B cell (primary cell): ENCODE measurements at regions not wholly inside any gene's neighbourhood (a gene's known extent, or its start where the extent isn't known, plus 50 kb on each side); places are given as distances from the start of the nearest gene placed in this dataset.

Experiments used
- ATAC-seq: fragments of 200-7000 bp; cut with Tn5 transposase; one replicate; pipeline ENCODE4 v1.10.0; 2021; ENCODE audit warnings: low read depth, mild to moderate bottlenecking, moderate number of reproducible peaks, moderate library complexity
- CTCF ChIA-PET: fragments of 350-600 bp; sonication (Branson Sonifier 250); formaldehyde crosslinking; loops from one replicate; lab custom pipeline; 2021; ENCODE audit warnings: antibody characterized with exemption, inconsistent platforms; lab: Charles Lee
- POLR2A ChIA-PET: fragments of 350-600 bp; sonication (Branson Sonifier 250); formaldehyde crosslinking; loops from one replicate; lab custom pipeline; 2021; ENCODE audit warnings: antibody characterized with exemption; lab: Charles Lee
- DNase-seq: peaks from one replicate; pipeline ENCODE4 v3.0.0; 2013
- H2AFZ ChIP-seq: 2 replicates; pipeline ENCODE4 v1.6.1; 2012; ENCODE audit warnings: mild to moderate bottlenecking, low read depth, low read length; ENCODE audit not compliant: insufficient read depth, poor library complexity, severe bottlenecking
- H3K27ac ChIP-seq, 2 donors: 1 replicate in 1 of 2; 2 replicates in 1 of 2; pipeline ENCODE4 v1.5.1; 2012 to 2013; ENCODE audit warnings: low read length in 2 of 2, mild to moderate bottlenecking in 2 of 2, moderate library complexity in 1 of 2
- H3K27me3 ChIP-seq, 4 experiments: fragments of 200-600 bp in 1 of 4; sonication (generic) in 1 of 4; replicated peaks in 1 of 4; 1 replicate in 2 of 4; 2 replicates in 2 of 4; pipeline versions ENCODE4 v1.6.1 to v1.7.0; 2013 to 2016; ENCODE audit warnings: low read length in 3 of 4, mild to moderate bottlenecking in 2 of 4, mixed read lengths in 1 of 4, moderate library complexity in 1 of 4; ENCODE audit not compliant: insufficient read depth in 4 of 4, control insufficient read depth in 3 of 4; ENCODE audit errors: control extremely low read depth in 1 of 4
- H3K36me3 ChIP-seq, 2 experiments: replicated peaks in 1 of 2; 1 replicate in 1 of 2; 2 replicates in 1 of 2; pipeline versions ENCODE4 v1.6.1 to v1.7.1; 2013; ENCODE audit warnings: low read length in 1 of 2; ENCODE audit not compliant: insufficient read depth in 2 of 2, control insufficient read depth in 1 of 2; ENCODE audit errors: control extremely low read depth in 1 of 2, extremely low read depth in 1 of 2
- H3K4me1 ChIP-seq, 2 donors: fragments of 200-600 bp in 1 of 2; sonication (generic) in 1 of 2; 1 replicate in 1 of 2; 2 replicates in 1 of 2; pipeline versions ENCODE4 v1.5.1 to v1.6.1; 2013 to 2017; ENCODE audit warnings: low read length in 2 of 2; ENCODE audit not compliant: control insufficient read depth in 2 of 2, insufficient read depth in 2 of 2
- H3K4me2 ChIP-seq: replicated peaks from 2 replicates; pipeline ENCODE3; 2012; ENCODE audit warnings: mild to moderate bottlenecking, low read depth, low read length; ENCODE audit not compliant: poor library complexity, severe bottlenecking
- H3K4me3 ChIP-seq, 5 experiments: fragments of 200-600 bp in 1 of 5; sonication (generic) in 1 of 5; 1 replicate in 3 of 5; 2 replicates in 2 of 5; pipeline versions ENCODE4 v1.5.1 to v1.7.0; 2011 to 2016; ENCODE audit warnings: low read length in 4 of 5, mild to moderate bottlenecking in 4 of 5, low read depth in 2 of 5, control low read depth in 1 of 5, moderate library complexity in 1 of 5; ENCODE audit not compliant: insufficient read depth in 1 of 5; ENCODE audit errors: control extremely low read depth in 1 of 5, extremely low read depth in 1 of 5
- H3K79me2 ChIP-seq: fragments of 200-600 bp; sonication (generic); one replicate; pipeline ENCODE4 v1.6.0; 2016; ENCODE audit warnings: low read length; ENCODE audit not compliant: control insufficient read depth, insufficient read depth
- H3K9ac ChIP-seq: fragments of 200-600 bp; sonication (generic); 2 replicates; pipeline ENCODE4 v1.6.1; 2017; ENCODE audit warnings: mild to moderate bottlenecking, low read length, moderate library complexity
- H3K9me3 ChIP-seq, 3 donors: one replicate each; pipeline versions ENCODE4 v1.6.1 to v1.7.1; 2013; ENCODE audit warnings: low read length in 2 of 3; ENCODE audit not compliant: control insufficient read depth in 2 of 3, insufficient read depth in 1 of 3; ENCODE audit errors: control extremely low read depth in 1 of 3
- H4K20me1 ChIP-seq: 2 replicates; pipeline ENCODE4 v1.6.0; 2012; ENCODE audit warnings: mild to moderate bottlenecking, low read length; ENCODE audit not compliant: insufficient read depth, control insufficient read depth, poor library complexity, severe bottlenecking
- H3K27ac Mint-ChIP-seq: one replicate; pipeline ENCODE4 v1.8.0; 2021; ENCODE audit warnings: mixed read lengths
- H3K27me3 Mint-ChIP-seq: one replicate; pipeline ENCODE4 v1.8.0; 2021; ENCODE audit warnings: mixed read lengths
- H3K4me1 Mint-ChIP-seq: one replicate; pipeline ENCODE4 v1.8.0; 2021; ENCODE audit warnings: mixed read lengths
- H3K4me3 Mint-ChIP-seq: one replicate; pipeline ENCODE4 v1.8.0; 2021; ENCODE audit warnings: mixed read lengths
- H3K9me3 Mint-ChIP-seq: one replicate; pipeline ENCODE4 v1.8.0; 2022; ENCODE audit warnings: mixed read lengths; ENCODE audit not compliant: insufficient read depth
- EZH2 ChIP-seq: IDR thresholded peaks from 2 replicates; pipeline ENCODE4 v1.6.1; 2012; ENCODE audit warnings: borderline replicate concordance, low read depth, mild to moderate bottlenecking, moderate library complexity, low read length; ENCODE audit not compliant: insufficient read depth, poor library complexity, severe bottlenecking
- WGBS: methylation state at CpG from one replicate; pipeline ENCODE4 v1.1.5; 2013; ENCODE audit warnings: missing lambda C conversion rate; ENCODE audit not compliant: insufficient coverage; 5-methylcytosine and 5-hydroxymethylcytosine counted together
- intact Hi-C: fragments of 100-400 bp; cut with micrococcal nuclease; formaldehyde crosslinking; loops from one replicate; pipeline ENCODE4 v1.10.0; 2022
- TF ChIP-seq, protein P1 (sequence below): fragments of 200-600 bp; IDR thresholded peaks from one replicate; pipeline ENCODE4 v1.8.0; 2022; ENCODE audit warnings: antibody characterized with exemption, mild to moderate bottlenecking

DNA sequence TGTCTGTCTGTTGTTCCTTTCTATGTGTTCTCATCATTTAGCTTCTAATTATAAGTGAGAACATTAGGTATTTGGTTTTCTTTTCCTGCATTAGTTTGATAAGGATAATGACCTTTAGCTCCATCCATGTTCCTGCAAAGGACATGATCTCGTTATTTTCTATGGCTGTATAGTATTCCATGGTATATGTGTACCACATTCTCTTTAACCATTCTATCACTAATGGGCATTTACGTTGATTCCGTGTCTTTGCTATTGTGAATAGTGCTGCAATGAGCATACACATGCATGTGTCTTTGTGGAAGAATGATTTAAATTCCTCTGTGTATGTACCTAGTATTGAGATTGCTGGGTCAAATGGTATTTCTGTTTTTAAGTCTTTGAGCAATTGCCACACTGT, 1799.7 kb downstream of the SLITRK5 start:
- WGBS = no CpG with 5 or more reads among the region's 3 CpGs
- peaks cover 10% of the 10 kb centered on the region for H3K9me3 Mint-ChIP-seq
- no peaks in the 10 kb centered on the region for H3K4me1 ChIP-seq
- ChIA-PET POLR2A (no interaction called here), CTCF (no interaction called here)
- intact Hi-C loops = no loop called here
- no peaks in the 10 kb centered on the region for H4K20me1 ChIP-seq
- no peak overlapping the region for H3K27ac ChIP-seq
- no peak overlapping the region for H3K4me3 Mint-ChIP-seq
- H3K4me3 ChIP-seq = no peak overlapping the region
- TF ChIP-seq, protein P1, sequence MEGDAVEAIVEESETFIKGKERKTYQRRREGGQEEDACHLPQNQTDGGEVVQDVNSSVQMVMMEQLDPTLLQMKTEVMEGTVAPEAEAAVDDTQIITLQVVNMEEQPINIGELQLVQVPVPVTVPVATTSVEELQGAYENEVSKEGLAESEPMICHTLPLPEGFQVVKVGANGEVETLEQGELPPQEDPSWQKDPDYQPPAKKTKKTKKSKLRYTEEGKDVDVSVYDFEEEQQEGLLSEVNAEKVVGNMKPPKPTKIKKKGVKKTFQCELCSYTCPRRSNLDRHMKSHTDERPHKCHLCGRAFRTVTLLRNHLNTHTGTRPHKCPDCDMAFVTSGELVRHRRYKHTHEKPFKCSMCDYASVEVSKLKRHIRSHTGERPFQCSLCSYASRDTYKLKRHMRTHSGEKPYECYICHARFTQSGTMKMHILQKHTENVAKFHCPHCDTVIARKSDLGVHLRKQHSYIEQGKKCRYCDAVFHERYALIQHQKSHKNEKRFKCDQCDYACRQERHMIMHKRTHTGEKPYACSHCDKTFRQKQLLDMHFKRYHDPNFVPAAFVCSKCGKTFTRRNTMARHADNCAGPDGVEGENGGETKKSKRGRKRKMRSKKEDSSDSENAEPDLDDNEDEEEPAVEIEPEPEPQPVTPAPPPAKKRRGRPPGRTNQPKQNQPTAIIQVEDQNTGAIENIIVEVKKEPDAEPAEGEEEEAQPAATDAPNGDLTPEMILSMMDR = no peak
- TF ChIP-seq EZH2 = no peak
- H3K4me1 Mint-ChIP-seq = no peaks in the 10 kb centered on the region
- no peaks in the 10 kb centered on the region for H3K79me2 ChIP-seq
- no peak for ATAC-seq
- no peak overlapping the region for H3K27ac Mint-ChIP-seq
- no peak overlapping the region for H3K4me2 ChIP-seq
- DNase-seq = no peak
- H3K36me3 ChIP-seq = no peaks in the 10 kb centered on the region
- H3K9ac ChIP-seq = no peak overlapping the region
- no peak overlapping the region for H2AFZ ChIP-seq
- no peaks in the 10 kb centered on the region for H3K27me3 ChIP-seq
- H3K27me3 Mint-ChIP-seq = no peaks in the 10 kb centered on the region
- peaks cover 0 to 2% (median 2%) of the 10 kb centered on the region in 3 donors for H3K9me3 ChIP-seq

DNA sequence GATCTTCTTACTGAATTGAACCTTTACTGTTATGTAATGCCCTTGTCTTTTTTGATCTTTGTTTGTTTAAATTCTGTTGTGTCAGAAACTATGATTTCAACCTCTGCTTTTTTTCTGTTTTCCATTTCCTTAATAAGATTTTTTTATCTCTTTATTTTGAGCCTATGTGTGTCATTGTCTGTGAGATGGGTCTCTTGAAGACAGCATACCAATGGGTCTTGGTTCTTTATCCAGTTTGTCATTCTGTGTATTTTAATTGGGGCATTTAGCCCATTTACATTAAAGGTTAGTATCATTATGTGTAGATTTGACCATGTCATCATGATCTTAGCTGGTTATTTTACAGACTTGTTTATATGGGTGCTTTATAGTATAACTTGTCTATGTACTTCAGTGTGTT, 1803.3 kb downstream of the SLITRK5 start:
- ATAC-seq (no peak), DNase-seq (no peak)
- Histone ChIP-seq H3K79me2 (no peaks in the 10 kb centered on the region), H3K27me3 (no peaks in the 10 kb centered on the region), H3K4me3 (no peak overlapping the region), H2AFZ (no peak overlapping the region), H3K27ac (no peak overlapping the region), H3K9me3 (peaks cover 2 to 8% (median 2%) of the 10 kb centered on the region in 3 donors), H4K20me1 (no peaks in the 10 kb centered on the region), H3K4me1 (no peaks in the 10 kb centered on the region), H3K36me3 (no peaks in the 10 kb centered on the region), H3K9ac (no peak overlapping the region), H3K4me2 (no peak overlapping the region)
- no peaks in the 10 kb centered on the region for H3K27me3 Mint-ChIP-seq
- H3K4me3 Mint-ChIP-seq = no peak overlapping the region
- ChIA-PET POLR2A (no interaction called here), CTCF (no interaction called here)
- peaks cover 13% of the 10 kb centered on the region for H3K9me3 Mint-ChIP-seq
- H3K27ac Mint-ChIP-seq = no peak overlapping the region
- no peaks in the 10 kb centered on the region for H3K4me1 Mint-ChIP-seq
- TF ChIP-seq EZH2 = no peak
- TF ChIP-seq, protein P1 = no peak
- intact Hi-C loops = no loop called here
